ENCODE measurements at regions not wholly inside any gene's neighbourhood (a gene's known extent, or its start where the extent isn't known, plus 50 kb on each side); places are given as distances from the start of the nearest gene placed in this dataset.

GRCh38 chr10:107847620-107848019, 683.1 kb upstream of the SORCS1 start:
- no peak for DNase-seq (ENCODE audit: low read depth in 3 of 3)

- DNase-seq (ENCODE audit: low read depth in 3 of 3), result no peak
Measured at GRCh38 chr10:107834706-107835105, 670.2 kb upstream of the SORCS1 start.

GRCh38 chr10:107831772-107832171, 667.3 kb upstream of the SORCS1 start:
- no peak for DNase-seq (ENCODE audit: low read depth in 3 of 3)

GRCh38 chr10:107829161-107829560, 664.7 kb upstream of the SORCS1 start:
- DNase-seq (ENCODE audit: low read depth in 3 of 3), result no peak

GRCh38 chr10:107826171-107826570, 661.7 kb upstream of the SORCS1 start:
- DNase-seq (ENCODE audit: low read depth in 3 of 3), result no peak

GRCh38 chr10:107814865-107815487, 650.5 kb upstream of the SORCS1 start:
- no peak for DNase-seq (ENCODE audit: low read depth in 3 of 3)

- no peak for DNase-seq (ENCODE audit: low read depth in 3 of 3)
Measured at GRCh38 chr10:107813451-107814162, 649.1 kb upstream of the SORCS1 start.

- DNase-seq (ENCODE audit: low read depth in 3 of 3), result no peak
Measured at GRCh38 chr10:107809889-107810288, 645.4 kb upstream of the SORCS1 start.

GRCh38 chr10:107807836-107808235, 643.3 kb upstream of the SORCS1 start:
- DNase-seq (ENCODE audit: low read depth in 3 of 3), result no peak

GRCh38 chr10:107806026-107806425, 641.5 kb upstream of the SORCS1 start:
- DNase-seq (ENCODE audit: low read depth in 3 of 3), result no peak

- no peak for DNase-seq (ENCODE audit: low read depth in 3 of 3)
Measured at GRCh38 chr10:107803546-107803945, 639.0 kb upstream of the SORCS1 start.

GRCh38 chr10:107800061-107800460, 635.6 kb upstream of the SORCS1 start:
- DNase-seq (ENCODE audit: low read depth in 3 of 3), result no peak

GRCh38 chr10:107790271-107790670, 625.8 kb upstream of the SORCS1 start:
- no peak for DNase-seq (ENCODE audit: low read depth in 3 of 3)

GRCh38 chr10:107771066-107771465, 606.6 kb upstream of the SORCS1 start:
- no peak for DNase-seq (ENCODE audit: low read depth in 3 of 3)

GRCh38 chr10:107767185-107767584, 602.7 kb upstream of the SORCS1 start:
- DNase-seq (ENCODE audit: low read depth in 3 of 3), result no peak

GRCh38 chr10:107754814-107755213, 590.3 kb upstream of the SORCS1 start:
- DNase-seq (ENCODE audit: low read depth in 3 of 3), result no peak

GRCh38 chr10:107749235-107749634, 584.7 kb upstream of the SORCS1 start:
- no peak for DNase-seq (ENCODE audit: low read depth in 3 of 3)

GRCh38 chr10:107747851-107748250, 583.3 kb upstream of the SORCS1 start:
- no peak for DNase-seq (ENCODE audit: low read depth in 3 of 3)

GRCh38 chr10:107741971-107742370, 577.5 kb upstream of the SORCS1 start:
- no peak for DNase-seq (ENCODE audit: low read depth in 3 of 3)

GRCh38 chr10:107740962-107741690, 576.6 kb upstream of the SORCS1 start:
- DNase-seq (ENCODE audit: low read depth in 3 of 3), result no peak

GRCh38 chr10:107739951-107740350, 575.4 kb upstream of the SORCS1 start:
- no peak for DNase-seq (ENCODE audit: low read depth in 3 of 3)

- no peak for DNase-seq (ENCODE audit: low read depth in 3 of 3)
Measured at GRCh38 chr10:107733328-107734130, 569.0 kb upstream of the SORCS1 start.

Measured in stimulated activated CD4-positive, alpha-beta T cell treated with anti-CD3 and anti-CD28 coated beads, TNF-alpha, amount 100 ng/mL, for 24 hours (primary cell).